ENCODE measurements at regions not wholly inside any gene's neighbourhood (a gene's known extent, or its start where the extent isn't known, plus 50 kb on each side); places are given as distances from the start of the nearest gene placed in this dataset.

GRCh38 chr13:27730191-27730590 lies 62.1 kb upstream of the GSX1 start:
- H3K27me3 ChIP-seq: no peaks in the 10 kb centered on the region
- intact Hi-C loops (cut with DNase I): no loop called here
- no peak for TF ChIP-seq POLR2A (IDR thresholded peaks at IDR 0.05; ENCODE audit: low read depth)
- no peak for TF ChIP-seq CTCF (IDR thresholded peaks at IDR 0.05)
- no peak for TF ChIP-seq EP300 (IDR thresholded peaks at IDR 0.05)
- no peak for TF ChIP-seq POLR2AphosphoS5 (IDR thresholded peaks at IDR 0.05)
- no peak overlapping the region for H3K4me3 ChIP-seq
- DNase-seq (ENCODE audit: extremely low spot score): no peak
- H3K27ac ChIP-seq (replicated peaks in 1 of 4): no peak overlapping the region
- H3K4me1 ChIP-seq: no peaks in the 10 kb centered on the region
- H3K9me3 ChIP-seq: no peaks in the 10 kb centered on the region
- WGBS: 77% methylated on average over 6 of the region's 6 CpGs
- H3K36me3 ChIP-seq: no peaks in the 10 kb centered on the region
